GM11168 (cell line): ENCODE measurements at regions not wholly inside any gene's neighbourhood (a gene's known extent, or its start where the extent isn't known, plus 50 kb on each side); places are given as distances from the start of the nearest gene placed in this dataset.

Experiments used
- in situ Hi-C: fragments of 300-500 bp; cut with MboI; formaldehyde crosslinking; loops from one replicate; pipeline ENCODE4 v1.12.0; 2022; ENCODE audit warnings: low sequenced_read_pairs; ENCODE audit not compliant: unreplicated experiment

GRCh38 chr12:93009533-93009932, 80.4 kb upstream of the EEA1 start:
- in situ Hi-C loops: no loop called here

DNA sequence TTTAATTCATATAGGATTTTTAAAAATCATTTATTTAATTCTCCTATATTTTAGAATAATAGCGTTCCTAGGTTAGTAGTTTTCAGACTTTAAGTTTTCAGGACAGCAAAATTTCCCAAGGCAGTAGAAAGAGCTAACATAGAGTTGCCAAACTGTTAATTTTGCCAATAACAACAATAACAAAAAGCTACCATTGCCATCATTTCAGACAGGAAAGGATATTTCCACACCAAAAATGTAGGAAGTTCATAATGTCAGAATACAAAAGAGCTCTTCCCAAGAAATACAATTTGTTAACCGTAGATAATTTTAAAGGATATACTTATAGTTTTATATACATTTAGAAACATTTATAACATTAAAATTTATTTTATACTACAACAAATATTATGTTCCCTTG, 81.4 kb upstream of the EEA1 start:
- in situ Hi-C loops: no loop called here

DNA sequence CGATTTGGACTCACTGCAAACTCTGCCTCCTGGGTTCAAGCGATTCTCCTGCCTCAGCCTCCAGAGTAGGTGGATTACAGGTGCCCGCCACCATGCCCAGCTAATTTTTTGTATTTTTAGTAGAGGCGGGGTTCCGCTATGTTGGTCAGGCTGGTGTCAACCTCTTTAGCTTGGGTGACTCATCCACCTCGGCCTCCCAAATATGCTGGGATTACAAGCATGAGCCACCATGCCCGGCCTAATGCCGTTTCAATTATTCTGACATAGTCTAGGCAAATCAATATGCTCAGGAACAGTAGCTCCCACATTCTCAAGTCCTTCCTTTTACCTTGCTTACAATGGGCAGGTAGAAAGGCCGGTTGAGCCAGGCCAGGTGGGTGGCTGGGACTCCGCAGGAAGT, 82.0 kb upstream of the EEA1 start:
- in situ Hi-C loops: no loop called here

GRCh38 chr12:93015871-93016751, 87.0 kb upstream of the EEA1 start:
- in situ Hi-C loops: no loop called here

GRCh38 chr12:93016752-93017350, 87.8 kb upstream of the EEA1 start:
- in situ Hi-C loops: no loop called here

DNA sequence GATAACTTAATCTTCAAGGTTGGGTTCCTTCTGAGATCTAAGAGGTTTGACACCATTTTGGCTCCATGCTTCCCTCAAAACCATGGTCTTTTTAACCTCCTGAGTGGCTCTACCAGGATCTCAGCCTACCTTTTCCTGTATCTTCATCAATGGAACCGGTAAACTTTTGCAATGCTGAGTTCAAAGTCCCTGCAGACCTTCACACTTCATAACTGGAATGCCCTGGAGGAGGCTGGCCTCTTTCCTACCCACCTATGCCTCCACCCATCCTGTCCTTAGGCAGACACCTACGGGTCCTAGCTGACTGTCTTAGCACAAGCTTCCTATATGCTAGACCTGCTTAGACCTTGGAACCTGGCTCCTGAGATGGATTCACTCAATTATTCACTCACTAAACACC, 89.5 kb upstream of the EEA1 start:
- in situ Hi-C loops: no loop called here

DNA sequence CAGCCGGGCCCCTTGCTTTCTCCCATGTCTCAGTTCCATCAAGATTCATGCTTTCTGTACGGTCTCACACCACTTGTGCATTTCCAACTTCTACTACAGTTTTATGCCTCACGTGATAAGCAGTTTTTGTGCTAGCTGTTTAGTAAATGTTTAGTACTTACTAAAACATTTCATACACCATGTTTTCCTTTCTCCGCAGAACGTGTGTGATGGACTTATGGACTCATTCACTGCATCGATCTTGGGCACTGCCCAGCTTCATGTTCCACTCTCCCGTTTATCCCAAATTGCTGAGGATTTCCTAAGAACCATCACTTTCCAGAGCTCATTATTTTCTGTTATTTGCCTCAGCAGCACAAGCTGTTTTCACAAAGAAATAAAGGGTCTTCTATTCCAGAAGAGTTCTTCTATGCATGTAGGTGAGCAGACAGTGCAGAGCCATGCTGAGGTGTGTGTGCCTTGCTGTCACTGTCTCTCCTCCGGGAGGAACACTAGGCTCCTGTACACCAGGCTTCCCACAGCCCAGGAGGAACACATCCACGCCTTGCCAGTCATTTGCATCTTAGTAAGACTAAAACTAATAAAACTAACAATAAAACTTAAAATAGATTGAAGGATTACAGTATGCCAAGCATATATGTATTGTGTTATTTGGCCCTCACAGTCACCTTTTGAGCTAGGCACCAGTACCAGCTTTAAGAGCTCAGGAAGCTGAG, 90.3 kb upstream of the EEA1 start:
- in situ Hi-C loops: no loop called here

GRCh38 chr12:93019975-93020630, 91.0 kb upstream of the EEA1 start:
- in situ Hi-C loops: no loop called here

- in situ Hi-C loops: no loop called here
Measured at GRCh38 chr12:93020631-93021597, 91.8 kb upstream of the EEA1 start.

DNA sequence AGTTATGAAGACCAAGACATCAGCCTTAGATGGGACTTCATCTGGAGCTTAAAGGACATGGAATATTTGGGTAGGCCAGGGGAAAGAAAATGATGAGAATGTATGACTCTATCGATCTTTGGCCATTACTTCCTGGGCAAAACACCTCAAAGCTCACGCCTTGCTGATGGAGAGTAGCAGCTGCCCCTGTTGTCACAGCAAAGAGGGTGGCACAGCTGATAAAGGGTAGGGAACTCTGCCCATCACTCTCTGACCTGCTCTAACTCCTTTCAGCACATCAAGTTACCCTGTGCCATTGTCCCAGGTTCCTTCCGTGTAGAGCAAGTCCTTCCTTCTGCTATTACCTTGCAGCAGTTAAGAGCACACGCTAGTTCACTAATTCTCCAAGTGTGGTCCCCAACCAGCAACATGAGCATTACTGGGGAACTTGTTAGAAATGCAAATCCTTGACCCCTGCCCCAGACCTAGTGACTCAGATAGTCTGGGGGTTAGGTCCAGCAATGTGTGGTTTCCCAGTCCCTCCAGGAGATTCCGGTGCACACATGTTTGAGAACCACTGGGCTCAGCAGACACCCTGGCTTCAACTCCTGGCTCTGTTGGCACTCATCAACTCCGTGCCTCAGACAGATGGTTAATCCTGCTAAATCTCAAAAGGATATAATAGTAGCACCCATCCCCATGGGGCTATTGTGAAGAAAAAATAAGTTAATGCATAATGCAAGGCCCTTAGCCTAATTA, 93.7 kb upstream of the EEA1 start:
- in situ Hi-C loops: no loop called here

DNA sequence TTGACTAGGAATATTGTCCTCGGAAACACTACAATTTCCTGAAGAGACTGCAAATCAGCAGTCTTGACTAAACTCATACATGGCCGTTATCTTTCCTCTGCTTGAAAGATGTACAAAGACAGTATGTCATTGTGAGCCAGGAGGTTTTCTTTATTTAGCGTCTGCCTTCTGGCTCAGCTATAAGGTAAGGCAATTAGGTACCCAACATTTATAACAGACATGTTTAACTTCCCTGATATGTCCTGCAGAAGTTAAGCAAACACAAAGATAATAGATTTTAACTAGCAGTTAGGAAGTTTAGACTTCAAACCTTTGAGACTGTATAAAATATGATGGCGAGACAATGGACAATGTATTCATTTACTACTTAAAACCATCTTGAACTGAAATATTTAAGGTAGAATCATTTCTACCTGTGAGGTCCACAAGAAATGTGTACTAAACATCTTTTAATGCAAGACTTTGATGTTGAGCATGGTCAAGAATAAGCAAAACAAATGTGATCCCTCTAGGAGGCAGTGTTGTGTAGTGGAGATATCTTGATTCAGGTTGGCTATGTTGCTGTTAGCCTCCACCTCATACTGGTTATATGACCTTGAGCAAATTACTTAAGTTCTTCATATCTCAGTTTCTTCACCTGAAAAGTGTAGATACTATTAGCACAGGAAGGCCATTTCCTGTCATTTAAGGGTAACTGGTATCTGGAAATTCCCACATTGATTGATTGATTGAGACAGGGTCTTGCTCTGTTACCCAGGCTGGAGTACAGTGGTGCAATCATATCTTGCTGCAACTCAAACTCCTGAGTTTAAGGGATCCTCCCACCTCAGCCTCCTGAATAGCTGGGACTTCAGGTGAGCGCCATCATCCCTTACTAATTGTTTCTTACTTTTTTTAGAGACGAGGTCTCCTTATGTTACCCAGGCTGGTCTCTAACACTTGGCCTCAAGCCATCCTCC, 96.3 kb upstream of the EEA1 start:
- in situ Hi-C loops: no loop called here

DNA sequence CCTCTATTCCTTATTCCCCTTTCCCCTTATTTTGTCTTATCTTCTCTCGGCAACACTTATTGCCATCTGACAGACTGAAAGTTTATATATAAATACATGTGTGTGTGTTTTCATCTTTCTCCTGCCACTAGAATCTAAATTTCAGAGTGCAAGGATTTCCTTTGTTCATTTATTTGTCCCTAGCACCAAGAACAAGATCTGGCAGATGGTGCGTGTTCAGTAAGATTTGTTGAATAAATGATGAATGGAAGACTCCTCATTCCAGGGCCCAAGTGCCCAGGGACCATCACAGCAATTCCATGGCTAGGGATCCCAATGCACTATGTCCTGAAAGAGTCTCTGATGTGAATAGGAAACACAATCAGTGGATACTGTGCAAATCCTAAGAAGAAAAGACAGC, 97.9 kb upstream of the EEA1 start:
- in situ Hi-C loops: no loop called here

DNA sequence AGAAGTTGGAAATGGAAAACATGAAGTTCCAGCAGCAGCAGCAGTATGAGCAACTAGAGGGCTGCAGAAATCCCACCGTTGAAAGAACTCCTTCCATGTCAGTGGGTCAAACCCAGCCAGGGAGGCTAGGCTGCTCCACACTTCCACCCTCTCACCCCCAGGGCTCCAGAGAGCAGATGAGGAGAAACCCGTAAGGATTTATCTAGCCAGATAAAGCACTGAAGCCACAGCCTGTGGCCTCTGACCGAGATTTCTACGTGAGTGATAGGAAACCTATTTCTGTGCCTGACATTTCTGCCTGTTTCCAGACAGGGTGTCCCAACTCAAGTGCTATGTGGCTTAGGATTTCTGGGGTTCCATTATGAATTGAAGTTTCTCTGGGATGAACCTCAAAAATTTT, 100.0 kb upstream of the EEA1 start:
- in situ Hi-C loops: no loop called here

- in situ Hi-C loops: no loop called here
Measured at GRCh38 chr12:93031028-93031427, 101.9 kb upstream of the EEA1 start.

- in situ Hi-C loops: no loop called here
Measured at GRCh38 chr12:93032758-93033157, 103.7 kb upstream of the EEA1 start.

DNA sequence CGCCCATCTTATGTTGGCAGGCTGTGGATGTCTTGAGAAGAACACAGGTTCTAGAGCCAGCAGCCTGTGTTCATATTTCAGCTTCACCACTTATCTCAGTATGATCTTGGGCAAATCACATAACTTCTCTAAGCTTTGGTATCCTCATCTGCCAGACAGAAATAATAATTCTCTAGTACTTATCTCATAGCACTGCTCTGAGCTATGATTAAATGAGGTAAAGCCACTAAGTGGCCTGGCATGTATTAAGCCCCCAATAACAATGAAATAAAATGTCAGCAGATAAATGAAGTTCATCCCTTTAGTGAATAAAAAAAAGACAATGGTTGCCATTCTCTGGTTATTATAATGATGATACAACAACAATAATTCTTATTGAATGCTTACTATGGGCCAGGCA, 104.9 kb upstream of the EEA1 start:
- in situ Hi-C loops: no loop called here

- in situ Hi-C loops: no loop called here
Measured at GRCh38 chr12:93039062-93039461, 110.0 kb upstream of the EEA1 start.

GRCh38 chr12:93039930-93040329, 110.8 kb upstream of the EEA1 start:
- in situ Hi-C loops: no loop called here
